Transverse colon (tissue), 4 donors: ENCODE measurements at regions not wholly inside any gene's neighbourhood (a gene's known extent, or its start where the extent isn't known, plus 50 kb on each side); places are given as distances from the start of the nearest gene placed in this dataset.

ENCODE experiments used
- DNase-seq: peaks from one replicate; pipeline ENCODE4 v3.0.0-alpha.2; 2019
- H3K27ac ChIP-seq, 4 donors: fragments of 200-600 bp; sonication (generic); 2 replicates each; pipeline ENCODE4 v1.5.1; 2016 to 2018; ENCODE audit warnings: inconsistent platforms in 4 of 4
- H3K27me3 ChIP-seq: fragments of 200-600 bp; sonication (generic); 2 replicates; pipeline ENCODE4 v1.5.1; 2017; ENCODE audit warnings: inconsistent platforms
- H3K36me3 ChIP-seq, 4 donors: fragments of 200-600 bp; sonication (generic); 2 replicates each; pipeline ENCODE4 v1.5.1; 2017 to 2019; ENCODE audit warnings: inconsistent platforms in 4 of 4
- H3K4me1 ChIP-seq, 4 donors: fragments of 200-600 bp; sonication (generic); 2 replicates each; pipeline ENCODE4 v1.5.1; 2017 to 2020; ENCODE audit warnings: inconsistent platforms in 4 of 4
- H3K4me3 ChIP-seq, 4 donors: fragments of 200-600 bp; sonication (generic); 1 replicate in 1 of 4; 2 replicates in 3 of 4; pipeline versions ENCODE4 v1.5.1 to v1.6.1; 2017 to 2019; ENCODE audit warnings: inconsistent platforms in 4 of 4
- H3K9me3 ChIP-seq, 2 donors: fragments of 200-600 bp; sonication (generic); 2 replicates each; pipeline ENCODE4 v1.5.1; 2017 to 2019; ENCODE audit warnings: inconsistent platforms in 2 of 2
- CTCF ChIP-seq, 5 experiments: fragments of 200-600 bp in 3 of 5; fragments of 450-650 bp in 2 of 5; sonication (generic) in 3 of 5; IDR thresholded peaks; 1 replicate in 2 of 5; 2 replicates in 3 of 5; pipeline ENCODE4 v1.5.1; 2016 to 2017; ENCODE audit warnings: antibody characterized with exemption in 5 of 5, inconsistent platforms in 3 of 5, mild to moderate bottlenecking in 2 of 5, moderate library complexity in 1 of 5
- EP300 ChIP-seq: sonication (generic); formaldehyde crosslinking; IDR thresholded peaks from one replicate; pipeline ENCODE4 v1.6.1; 2017; ENCODE audit warnings: antibody characterized with exemption, low read depth
- POLR2A ChIP-seq: fragments of 450-650 bp; IDR thresholded peaks from one replicate; pipeline ENCODE4 v1.6.1; 2016; ENCODE audit warnings: antibody characterized with exemption, mild to moderate bottlenecking, moderate library complexity
- POLR2AphosphoS5 ChIP-seq, 3 donors: sonication (generic); formaldehyde crosslinking; IDR thresholded peaks; one replicate each; pipeline ENCODE4 v1.6.1; 2016; ENCODE audit warnings: antibody characterized with exemption in 3 of 3
- WGBS, 2 donors: methylation state at CpG; one replicate each; pipeline ENCODE4 v1.1.5; 2018; ENCODE audit warnings: low coverage in 1 of 2; 5-methylcytosine and 5-hydroxymethylcytosine counted together
- in situ Hi-C, 4 donors: fragments of 200-750 bp; cut with MboI; loops; one replicate each; pipeline versions ENCODE4 v1.15.0 to v1.15.1; 2017; ENCODE audit warnings: low sequenced_read_pairs in 3 of 4, low pct_ligation_motif_present in 1 of 4, low pct_unique_long_range_greater_than_20kb in 1 of 4
- intact Hi-C: fragments of 100-400 bp; cut with DNase I; formaldehyde crosslinking; loops from one replicate; pipeline ENCODE4 v1.15.1; 2023; ENCODE audit warnings: low total_unique reads

DNA sequence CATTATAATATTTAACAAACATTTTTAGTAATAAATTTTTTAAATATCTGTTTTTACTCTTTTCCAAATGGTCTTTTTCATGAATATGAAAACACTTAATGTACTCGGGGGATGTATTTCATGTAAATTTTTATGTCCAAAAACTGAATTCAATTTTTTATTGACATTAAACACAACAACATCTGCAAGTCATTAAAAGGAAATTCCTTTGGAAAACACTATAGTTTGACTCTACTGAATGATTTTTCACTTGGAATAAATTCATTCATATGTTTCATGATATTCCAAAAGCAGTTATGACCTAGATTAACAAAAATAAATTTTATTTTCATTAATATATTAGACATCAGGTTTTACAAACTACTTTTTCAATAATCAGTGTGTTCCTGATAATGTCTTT is 239.8 kb upstream of the AGTR1 start:
- WGBS, 2 donors, result 60 to 64% methylated on average over 1 of the region's 1 CpG
- TF ChIP-seq POLR2AphosphoS5 (IDR thresholded peaks at IDR 0.05) (no peak), POLR2A (no peak), CTCF (IDR thresholded peaks at IDR 0.05) (no peak), EP300 (no peak)
- in situ Hi-C loops, result no loop called here

DNA sequence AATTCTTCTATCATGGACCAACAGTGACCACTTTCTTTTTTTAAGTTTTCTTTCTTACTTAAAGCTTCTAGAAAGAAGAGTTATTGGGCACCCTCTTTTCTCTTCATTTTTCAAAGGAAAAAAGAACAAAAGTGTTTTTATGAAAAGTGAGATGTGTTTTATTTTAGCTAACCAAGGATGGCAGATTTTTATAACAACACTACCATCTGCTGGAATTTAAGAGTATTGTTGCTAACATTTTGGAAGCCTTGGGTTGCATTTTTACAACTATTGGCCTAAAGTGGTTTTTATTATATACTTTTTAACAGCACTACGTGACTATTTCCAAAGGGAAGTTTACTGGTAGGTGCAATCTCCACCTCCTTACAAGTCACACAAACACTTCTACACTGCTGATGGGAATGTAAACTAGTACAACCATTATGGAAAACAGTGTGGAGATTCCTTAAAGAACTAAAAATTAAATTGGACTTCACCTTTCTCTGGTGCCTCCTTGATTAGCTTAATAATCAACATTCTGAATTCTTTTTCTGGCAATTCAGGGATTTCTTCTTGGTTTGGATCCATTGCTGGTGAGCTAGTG is 237.7 kb upstream of the AGTR1 start:
- intact Hi-C loops, result no loop called here
- TF ChIP-seq CTCF (IDR thresholded peaks at IDR 0.05), result peak in 2 of 5 experiments; percentile 5 to 12
- no peak for TF ChIP-seq POLR2A
- TF ChIP-seq POLR2AphosphoS5 (IDR thresholded peaks at IDR 0.05), result no peak
- TF ChIP-seq EP300, result no peak

More for the DNA sequence above, 239.8 kb upstream of the AGTR1 start:
- intact Hi-C loops, result no loop called here
- no peaks in the 10 kb centered on the region for H3K36me3 ChIP-seq
- H3K9me3 ChIP-seq, result no peaks in the 10 kb centered on the region
- no peaks in the 10 kb centered on the region for H3K27me3 ChIP-seq
- no peak for DNase-seq
- H3K4me1 ChIP-seq, result no peaks in the 10 kb centered on the region
- H3K27ac ChIP-seq, result no peak overlapping the region
- no peak overlapping the region for H3K4me3 ChIP-seq

GRCh38 chr3:148460686-148461085 is 237.0 kb upstream of the AGTR1 start:
- Histone ChIP-seq H3K9me3 (no peaks in the 10 kb centered on the region), H3K27me3 (no peaks in the 10 kb centered on the region), H3K4me3 (no peak overlapping the region), H3K4me1 (no peaks in the 10 kb centered on the region), H3K36me3 (no peaks in the 10 kb centered on the region), H3K27ac (no peak overlapping the region)
- 78 to 100% methylated on average over 1 to 3 of the region's 3 CpGs for WGBS, 2 donors
- in situ Hi-C loops (no loop called here), intact Hi-C loops (no loop called here)
- no peak for TF ChIP-seq POLR2A
- TF ChIP-seq CTCF (IDR thresholded peaks at IDR 0.05), result no peak
- no peak for TF ChIP-seq POLR2AphosphoS5 (IDR thresholded peaks at IDR 0.05)
- no peak for TF ChIP-seq EP300
- no peak for DNase-seq

More for the DNA sequence above, 237.7 kb upstream of the AGTR1 start:
- H3K4me3 ChIP-seq, result no peak overlapping the region
- H3K27ac ChIP-seq, result no peak overlapping the region
- 69 to 86% methylated on average over 1 of the region's 1 CpG for WGBS, 2 donors
- no peak for DNase-seq
- no peaks in the 10 kb centered on the region for H3K9me3 ChIP-seq
- no peaks in the 10 kb centered on the region for H3K4me1 ChIP-seq
- no peaks in the 10 kb centered on the region for H3K36me3 ChIP-seq
- in situ Hi-C loops, result no loop called here
- no peaks in the 10 kb centered on the region for H3K27me3 ChIP-seq

DNA sequence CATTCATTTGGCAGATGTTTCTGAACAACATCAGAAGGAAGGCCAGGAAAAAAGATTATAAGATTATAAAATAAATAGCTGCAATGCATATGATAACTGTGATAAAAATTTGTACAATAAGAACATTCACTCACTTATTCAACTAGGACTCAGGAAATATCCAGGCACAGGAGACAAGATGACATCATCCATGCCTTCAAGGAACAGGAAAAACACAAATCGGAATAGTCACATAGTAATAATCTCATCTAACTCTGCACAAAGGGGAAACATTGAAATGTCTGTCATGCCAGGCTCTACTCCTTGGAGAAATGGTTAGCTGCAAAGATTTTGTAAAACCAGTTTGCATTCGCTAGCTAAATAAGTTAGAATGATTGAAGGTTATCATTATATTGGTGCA is 233.5 kb upstream of the AGTR1 start:
- Histone ChIP-seq H3K9me3 (no peaks in the 10 kb centered on the region), H3K27me3 (no peaks in the 10 kb centered on the region), H3K27ac (no peak overlapping the region), H3K36me3 (no peaks in the 10 kb centered on the region), H3K4me3 (no peak overlapping the region), H3K4me1 (no peaks in the 10 kb centered on the region)
- in situ Hi-C loops, result no loop called here
- DNase-seq, result no peak
- intact Hi-C loops, result no loop called here
- no peak for TF ChIP-seq CTCF (IDR thresholded peaks at IDR 0.05)
- no peak for TF ChIP-seq POLR2A
- TF ChIP-seq EP300, result no peak
- no peak for TF ChIP-seq POLR2AphosphoS5 (IDR thresholded peaks at IDR 0.05)
- 68 to 78% methylated on average over 2 of the region's 2 CpGs for WGBS, 2 donors
